ENCODE measurements at regions not wholly inside any gene's neighbourhood (a gene's known extent, or its start where the extent isn't known, plus 50 kb on each side); places are given as distances from the start of the nearest gene placed in this dataset.
"Not testable (repeated sequence)": the region's sequence is repeated elsewhere in the genome, so short reads cannot be mapped to it uniquely, and the experiment has no call there.

GRCh38 chr15:32536507-32537172 is 56.6 kb upstream of the GOLGA8N start:
- peak; percentile 3 for DNase-seq

- not testable (repeated sequence) for DNase-seq
Measured at GRCh38 chr15:32536057-32536493, 57.2 kb upstream of the GOLGA8N start.

GRCh38 chr15:32535150-32535898 is 57.9 kb upstream of the GOLGA8N start:
- DNase-seq = not testable (repeated sequence)

GRCh38 chr15:32522900-32523299 is 67.5 kb upstream of the GOLGA8O start:
- not testable (repeated sequence) for DNase-seq

DNA sequence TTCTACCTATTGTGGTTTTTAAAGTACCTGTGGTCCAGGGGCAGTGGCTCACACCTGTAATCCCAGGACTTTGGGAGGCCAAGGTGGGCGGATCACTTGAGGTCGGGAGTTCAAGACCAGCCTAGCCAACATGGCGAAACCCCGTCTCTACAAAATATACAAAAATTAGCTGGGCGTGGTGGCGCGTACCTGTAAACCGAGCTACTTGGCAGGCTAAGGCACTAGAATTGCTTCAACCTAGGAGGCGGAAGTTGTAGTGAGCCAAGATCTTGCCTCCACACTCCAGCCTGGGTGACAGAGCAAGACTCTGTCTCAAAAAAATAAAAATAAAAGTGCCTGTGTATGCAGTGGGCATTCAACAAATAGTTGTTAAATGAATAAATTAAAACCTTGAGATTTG is 67.0 kb upstream of the GOLGA8O start:
- not testable (repeated sequence) for DNase-seq

GRCh38 chr15:32518976-32519375 is 63.5 kb upstream of the GOLGA8O start:
- DNase-seq = not testable (repeated sequence)

DNA sequence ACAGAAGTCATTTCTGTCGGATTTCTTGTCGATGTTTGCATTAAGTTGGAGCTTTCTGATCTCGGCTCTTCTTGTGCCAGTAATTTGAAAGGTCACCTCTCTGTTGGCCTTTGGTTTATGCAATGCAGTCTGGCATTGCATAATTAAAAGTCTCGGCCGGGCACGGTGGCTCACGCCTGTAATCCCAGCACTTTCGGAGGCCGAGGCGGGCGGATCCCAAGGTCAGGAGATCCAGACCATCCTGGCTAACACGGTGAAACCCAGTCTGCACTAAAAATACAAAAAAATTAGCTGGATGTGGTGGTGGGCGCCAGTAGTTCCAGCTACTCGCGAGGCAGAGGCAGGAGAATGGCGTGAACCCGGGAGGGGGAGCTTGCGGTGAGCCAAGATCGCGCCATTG is 62.6 kb upstream of the GOLGA8O start:
- DNase-seq = not testable (repeated sequence)

- not testable (repeated sequence) for DNase-seq
Measured at GRCh38 chr15:32516954-32517353, 61.5 kb upstream of the GOLGA8O start.

DNA sequence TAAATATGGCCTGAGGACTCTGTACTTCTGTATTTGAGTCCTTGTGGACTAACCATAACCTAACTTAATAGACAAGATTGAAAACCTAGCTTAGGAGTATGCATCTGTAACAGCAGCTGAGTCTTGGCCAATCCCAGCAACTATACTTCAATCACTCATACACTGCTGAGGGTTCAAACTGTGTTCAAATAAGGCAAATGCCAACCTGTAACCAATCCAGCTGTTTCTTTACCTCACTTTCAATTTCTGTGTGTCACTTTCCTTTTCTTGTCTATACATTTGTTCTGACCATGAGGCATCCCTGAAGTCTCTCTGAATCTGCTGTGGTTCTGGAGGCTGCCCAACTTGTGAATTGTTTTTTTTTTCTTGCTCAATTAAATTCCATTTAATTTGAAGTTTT is 57.9 kb upstream of the GOLGA8O start:
- DNase-seq = not testable (repeated sequence)

DNA sequence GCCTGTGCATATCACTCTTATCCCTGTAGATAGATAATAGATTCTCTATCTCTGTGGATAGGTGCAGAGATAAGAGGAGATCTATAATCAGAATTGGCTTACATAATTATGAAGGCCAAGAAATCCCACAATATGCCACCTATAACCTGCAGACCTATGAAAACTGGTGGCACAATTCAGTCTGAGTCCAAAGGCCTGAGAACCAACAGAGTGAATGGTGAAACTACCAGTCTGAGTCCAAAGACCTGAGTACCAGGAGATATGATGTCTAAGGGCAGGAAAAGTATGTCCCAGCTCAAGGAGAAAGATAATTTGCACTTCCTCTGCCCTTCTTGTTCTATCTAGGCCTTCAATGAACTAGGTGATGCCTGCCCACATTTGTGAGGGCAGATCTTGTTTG is 54.6 kb upstream of the GOLGA8O start:
- DNase-seq = not testable (repeated sequence)

DNA sequence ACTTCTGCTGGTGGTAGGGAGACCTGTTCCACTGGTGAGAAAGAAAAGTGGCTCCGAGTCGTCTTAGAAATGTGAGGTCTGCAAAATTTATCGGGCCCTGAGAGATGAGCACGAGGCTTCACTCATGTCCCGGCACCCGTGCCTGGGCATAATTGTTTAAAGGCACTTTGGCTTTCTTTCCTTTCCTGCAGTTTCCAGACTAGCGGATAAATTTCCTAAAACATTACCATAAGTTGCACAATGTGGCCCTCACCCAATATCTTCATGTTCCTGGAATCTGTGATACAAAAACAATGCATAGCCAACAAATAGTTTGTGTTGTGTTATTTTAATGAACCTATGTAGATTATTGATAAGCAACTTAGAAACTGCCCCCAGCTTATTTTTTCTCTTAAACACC is 52.6 kb upstream of the GOLGA8O start:
- DNase-seq = not testable (repeated sequence)

GRCh38 chr15:32506787-32507186 is 51.4 kb upstream of the GOLGA8O start:
- DNase-seq = not testable (repeated sequence)

- not testable (repeated sequence) for DNase-seq
Measured at GRCh38 chr15:32505633-32506032, 50.2 kb upstream of the GOLGA8O start.

Measured in activated CD4-positive, alpha-beta T cell treated with anti-CD3 and anti-CD28 coated beads, Interleukin-2, amount 50 U/mL, for 16 hours (primary cell).